ENCODE measurements at regions not wholly inside any gene's neighbourhood (a gene's known extent, or its start where the extent isn't known, plus 50 kb on each side); places are given as distances from the start of the nearest gene placed in this dataset.

- TF ChIP-seq CTCF (IDR thresholded peaks at IDR 0.05; ENCODE audit: borderline replicate concordance, control extremely low read depth, extremely low read depth, insufficient read depth, missing control alignments) = no peak
Observed at GRCh38 chr6:90982581-90982980, 395.7 kb upstream of the MAP3K7 start.

DNA sequence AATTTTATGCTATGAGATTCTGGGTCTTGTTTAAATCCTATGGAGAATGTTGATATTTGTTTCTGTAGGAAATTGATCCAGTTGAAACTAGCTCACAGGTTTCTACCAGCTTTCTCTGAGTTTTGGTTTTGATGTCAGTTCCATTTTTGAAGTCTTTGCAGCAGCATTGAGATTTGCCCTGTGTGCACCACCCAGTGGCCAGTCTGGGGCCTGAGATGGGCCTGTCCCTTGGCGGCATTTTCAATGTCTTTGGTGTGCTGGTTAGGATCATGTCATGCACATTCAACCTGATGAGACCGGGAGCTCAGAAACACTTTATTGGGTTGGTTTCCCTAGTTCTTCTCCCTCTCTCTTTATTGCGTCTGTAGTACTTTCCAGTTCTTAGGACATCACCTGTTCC, 395.2 kb upstream of the MAP3K7 start:
- DNase-seq (ENCODE audit: low spot score) = no peak
- TF ChIP-seq CTCF (IDR thresholded peaks at IDR 0.05; ENCODE audit: borderline replicate concordance, control extremely low read depth, extremely low read depth, insufficient read depth, missing control alignments) = no peak
- in situ Hi-C loops (cut with MboI; ENCODE audit: low sequenced_read_pairs, unreplicated experiment) = no loop called here

More at GRCh38 chr6:90982581-90982980, 395.7 kb upstream of the MAP3K7 start:
- no peak for DNase-seq (ENCODE audit: low spot score)
- in situ Hi-C loops (cut with MboI; ENCODE audit: low sequenced_read_pairs, unreplicated experiment) = no loop called here

DNA sequence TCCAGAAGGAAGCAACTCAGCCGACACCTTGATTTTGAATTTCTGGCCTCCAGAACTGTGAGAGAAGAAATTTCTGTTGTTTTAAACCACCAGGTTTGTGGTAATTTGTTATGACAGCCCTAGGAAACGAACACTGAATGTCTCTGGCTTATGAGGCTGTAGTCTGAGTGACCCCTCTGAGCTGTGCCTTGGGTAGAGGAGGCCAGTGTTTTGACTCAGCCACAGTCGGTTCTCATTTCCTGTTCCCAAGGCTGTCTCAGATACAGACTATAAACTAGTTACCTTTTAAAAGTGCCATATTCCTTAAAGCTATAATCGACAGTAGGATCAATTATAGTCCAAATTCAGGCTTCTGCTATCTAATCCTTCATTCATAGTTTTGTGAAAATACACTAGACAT, 391.2 kb upstream of the MAP3K7 start:
- peak; percentile 9 for DNase-seq (ENCODE audit: low spot score)
- no peak for TF ChIP-seq CTCF (IDR thresholded peaks at IDR 0.05; ENCODE audit: borderline replicate concordance, control extremely low read depth, extremely low read depth, insufficient read depth, missing control alignments)
- in situ Hi-C loops (cut with MboI; ENCODE audit: low sequenced_read_pairs, unreplicated experiment) = no loop called here

GRCh38 chr6:90977513-90977912, 390.6 kb upstream of the MAP3K7 start:
- no peak for TF ChIP-seq CTCF (IDR thresholded peaks at IDR 0.05; ENCODE audit: borderline replicate concordance, control extremely low read depth, extremely low read depth, insufficient read depth, missing control alignments)
- no peak for DNase-seq (ENCODE audit: low spot score)
- in situ Hi-C loops (cut with MboI; ENCODE audit: low sequenced_read_pairs, unreplicated experiment) = no loop called here

DNA sequence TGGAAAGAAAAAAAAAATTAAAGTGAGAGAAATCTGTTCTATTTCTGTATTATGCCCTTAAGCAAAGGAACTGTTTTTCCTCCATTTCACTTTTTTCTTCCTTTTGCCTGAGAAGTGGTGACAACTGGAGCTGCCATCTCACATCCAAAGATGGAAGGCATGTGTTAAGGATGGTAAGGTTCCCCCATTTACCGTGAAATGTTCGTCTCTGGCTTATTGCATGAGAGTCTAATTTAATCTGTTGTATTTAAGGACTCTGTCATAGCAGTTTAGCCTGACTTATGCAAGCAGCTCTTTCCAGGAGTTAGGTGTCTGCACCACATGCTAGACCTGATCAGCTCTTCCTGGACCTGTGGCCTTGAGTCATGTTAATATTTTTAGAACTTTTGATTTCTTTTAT, 389.5 kb upstream of the MAP3K7 start:
- DNase-seq (ENCODE audit: low spot score) = no peak
- TF ChIP-seq CTCF (IDR thresholded peaks at IDR 0.05; ENCODE audit: borderline replicate concordance, control extremely low read depth, extremely low read depth, insufficient read depth, missing control alignments) = no peak
- in situ Hi-C loops (cut with MboI; ENCODE audit: low sequenced_read_pairs, unreplicated experiment) = no loop called here

DNA sequence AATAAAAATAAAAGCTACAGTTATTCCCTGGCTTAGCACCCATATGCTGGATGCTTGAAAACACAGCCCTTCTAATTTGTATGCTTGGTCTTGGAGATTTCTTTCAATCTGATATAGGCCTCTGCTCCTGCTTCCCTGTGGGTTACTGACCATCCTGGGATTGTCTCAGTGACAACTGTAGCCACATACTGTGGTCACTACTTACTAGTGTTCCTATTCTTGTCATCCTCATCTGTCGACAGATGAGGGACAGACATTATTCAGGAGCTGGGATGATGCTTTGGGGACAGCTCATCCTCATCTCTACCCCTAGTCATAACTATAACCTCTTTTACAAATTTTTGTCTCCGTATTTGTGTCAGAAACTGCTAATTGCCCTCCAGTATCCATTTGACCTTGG, 388.9 kb upstream of the MAP3K7 start:
- TF ChIP-seq CTCF (IDR thresholded peaks at IDR 0.05; ENCODE audit: borderline replicate concordance, control extremely low read depth, extremely low read depth, insufficient read depth, missing control alignments) = no peak
- in situ Hi-C loops (cut with MboI; ENCODE audit: low sequenced_read_pairs, unreplicated experiment) = no loop called here
- no peak for DNase-seq (ENCODE audit: low spot score)

- TF ChIP-seq CTCF (IDR thresholded peaks at IDR 0.05; ENCODE audit: borderline replicate concordance, control extremely low read depth, extremely low read depth, insufficient read depth, missing control alignments) = no peak
- DNase-seq (ENCODE audit: low spot score) = no peak
- in situ Hi-C loops (cut with MboI; ENCODE audit: low sequenced_read_pairs, unreplicated experiment) = no loop called here
Observed at GRCh38 chr6:90973188-90973587, 386.3 kb upstream of the MAP3K7 start.

Data from GM13976 (cell line).